ENCODE measurements at regions not wholly inside any gene's neighbourhood (a gene's known extent, or its start where the extent isn't known, plus 50 kb on each side); places are given as distances from the start of the nearest gene placed in this dataset.

GRCh38 chr3:165954171-165954570, 116.9 kb upstream of the BCHE start:
- TF ChIP-seq POLR2A (IDR thresholded peaks at IDR 0.05; ENCODE audit: low read length) (no peak), RFX5 (IDR thresholded peaks at IDR 0.05) (no peak), RCOR1 (IDR thresholded peaks at IDR 0.05; ENCODE audit: low read depth, low read length) (no peak), CTCF (IDR thresholded peaks at IDR 0.05) (no peak), SMC3 (IDR thresholded peaks at IDR 0.05) (no peak), KDM1A (IDR thresholded peaks at IDR 0.05; ENCODE audit: low read depth) (no peak), ZNF302 (CRISPR knock-in tag; IDR thresholded peaks at IDR 0.05) (no peak), USF2 (IDR thresholded peaks at IDR 0.05) (no peak), CHD2 (IDR thresholded peaks at IDR 0.05; ENCODE audit: low read length, partially characterized antibody) (no peak), CBX2 (IDR thresholded peaks at IDR 0.05; ENCODE audit: borderline replicate concordance, low read depth) (no peak), SREBF2 (IDR thresholded peaks at IDR 0.05) (no peak)
